RWPE1 (cell line): ENCODE measurements at regions not wholly inside any gene's neighbourhood (a gene's known extent, or its start where the extent isn't known, plus 50 kb on each side); places are given as distances from the start of the nearest gene placed in this dataset.

ENCODE experiments used
- CTCF ChIA-PET: fragments of 350-600 bp; sonication (Branson Sonifier 250); formaldehyde crosslinking; extraction: SDS; loops from one replicate; lab custom pipeline; 2021; lab: Yijun Ruan, JAX
- POLR2A ChIA-PET: fragments of 400-600 bp; formaldehyde crosslinking; extraction: SDS; loops from one replicate; lab custom pipeline; 2020; ENCODE audit warnings: antibody characterized with exemption; ENCODE audit not compliant: low non-redundant PET; lab: Yijun Ruan, JAX
- DNase-seq: peaks from one replicate; pipeline ENCODE4 v3.0.0; 2012; ENCODE audit warnings: low spot score
- H3K27ac ChIP-seq: fragments of 450-650 bp; 2 replicates; pipeline ENCODE4 v1.5.1; 2017
- CTCF ChIP-seq: fragments of 450-650 bp; conservative IDR thresholded peaks from 2 replicates; pipeline ENCODE4 v1.5.1; 2017; ENCODE audit warnings: low read depth, mild to moderate bottlenecking

GRCh38 chr11:134478611-134479010, 66.6 kb upstream of the B3GAT1 start:
- ChIA-PET CTCF (no interaction called here), POLR2A (no interaction called here)
- DNase-seq: no peak
- TF ChIP-seq CTCF: no peak
- H3K27ac ChIP-seq: no peak overlapping the region

- ChIA-PET POLR2A (no interaction called here), CTCF (no interaction called here)
- no peak overlapping the region for H3K27ac ChIP-seq
- no peak for DNase-seq
- no peak for TF ChIP-seq CTCF
Measured at GRCh38 chr11:134478176-134478575, 66.1 kb upstream of the B3GAT1 start.

- CTCF ChIA-PET: no interaction called here
Measured at GRCh38 chr11:134477486-134477885, 65.4 kb upstream of the B3GAT1 start.

GRCh38 chr11:134476435-134477021, 64.5 kb upstream of the B3GAT1 start:
- TF ChIP-seq CTCF: no peak
- no peak overlapping the region for H3K27ac ChIP-seq
- DNase-seq: peak; percentile 34
- CTCF ChIA-PET: no interaction called here
- POLR2A ChIA-PET: no interaction called here

More at GRCh38 chr11:134477486-134477885, 65.4 kb upstream of the B3GAT1 start:
- DNase-seq: no peak
- no peak for TF ChIP-seq CTCF
- H3K27ac ChIP-seq: no peak overlapping the region
- POLR2A ChIA-PET: no interaction called here

GRCh38 chr11:134475951-134476350, 63.9 kb upstream of the B3GAT1 start:
- POLR2A ChIA-PET: no interaction called here
- H3K27ac ChIP-seq: no peak overlapping the region
- CTCF ChIA-PET: no interaction called here
- DNase-seq: no peak
- TF ChIP-seq CTCF: no peak

GRCh38 chr11:134474942-134475341, 62.9 kb upstream of the B3GAT1 start:
- TF ChIP-seq CTCF: no peak
- ChIA-PET POLR2A (no interaction called here), CTCF (no interaction called here)
- DNase-seq: no peak
- no peak overlapping the region for H3K27ac ChIP-seq
